Activated CD4-positive, alpha-beta memory T cell treated with anti-CD3 and anti-CD28 coated beads for 36 hours (primary cell): ENCODE measurements at regions not wholly inside any gene's neighbourhood (a gene's known extent, or its start where the extent isn't known, plus 50 kb on each side); places are given as distances from the start of the nearest gene placed in this dataset.

Experiments
- CTCF ChIA-PET: fragments of 350-600 bp; sonication (Branson Sonifier 250); formaldehyde crosslinking; loops from one replicate; lab custom pipeline; 2021; ENCODE audit warnings: antibody characterized with exemption, inconsistent platforms; lab: Charles Lee
- POLR2A ChIA-PET: fragments of 350-600 bp; sonication (Branson Sonifier 250); formaldehyde crosslinking; loops from one replicate; lab custom pipeline; 2021; ENCODE audit warnings: antibody characterized with exemption; lab: Charles Lee
- DNase-seq: peaks from one replicate; pipeline ENCODE4 v3.0.0-alpha.2; 2020
- H3K27ac Mint-ChIP-seq: one replicate; pipeline ENCODE4 v1.8.0; 2021; ENCODE audit warnings: mixed read lengths
- H3K27me3 Mint-ChIP-seq: one replicate; pipeline ENCODE4 v1.8.0; 2021; ENCODE audit warnings: mixed read lengths
- H3K36me3 Mint-ChIP-seq: one replicate; pipeline ENCODE4 v1.8.0; 2021; ENCODE audit warnings: mixed read lengths
- H3K4me1 Mint-ChIP-seq: one replicate; pipeline ENCODE4 v1.8.0; 2021; ENCODE audit warnings: low read depth, mixed read lengths
- H3K4me3 Mint-ChIP-seq: one replicate; pipeline ENCODE4 v1.8.0; 2021; ENCODE audit warnings: mild to moderate bottlenecking, mixed read lengths
- H3K9me3 Mint-ChIP-seq: one replicate; pipeline ENCODE4 v1.8.0; 2021; ENCODE audit warnings: mixed read lengths
- intact Hi-C: fragments of 100-400 bp; cut with micrococcal nuclease; formaldehyde crosslinking; loops from one replicate; pipeline ENCODE4 v1.15.1; 2023

DNA sequence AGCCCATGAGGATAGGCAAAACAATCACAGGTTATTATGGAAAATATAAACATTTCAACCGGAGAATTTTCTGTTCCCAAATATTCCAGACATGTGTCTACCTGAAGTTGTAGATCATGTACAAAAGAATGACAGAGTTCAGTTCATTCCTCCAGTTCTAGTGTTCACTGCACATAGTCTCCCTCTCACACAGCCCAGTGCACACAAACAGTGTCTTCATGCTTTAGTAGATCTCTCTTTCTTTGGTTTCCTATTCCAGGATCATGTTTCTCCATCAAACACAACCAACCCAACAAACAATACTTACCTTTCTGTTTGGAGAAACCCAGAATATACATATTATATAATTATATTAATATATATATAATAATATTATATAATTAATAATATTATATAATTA, 671.9 kb downstream of the TRIML1 start:
- DNase-seq = no peak
- POLR2A ChIA-PET = no interaction called here
- intact Hi-C loops = no loop called here
- H3K9me3 Mint-ChIP-seq = peaks cover 7% of the 10 kb centered on the region
- H3K36me3 Mint-ChIP-seq = no peaks in the 10 kb centered on the region
- H3K4me1 Mint-ChIP-seq = no peaks in the 10 kb centered on the region
- no peak overlapping the region for H3K4me3 Mint-ChIP-seq
- no peaks in the 10 kb centered on the region for H3K27me3 Mint-ChIP-seq
- H3K27ac Mint-ChIP-seq = no peak overlapping the region
- CTCF ChIA-PET = no interaction called here

DNA sequence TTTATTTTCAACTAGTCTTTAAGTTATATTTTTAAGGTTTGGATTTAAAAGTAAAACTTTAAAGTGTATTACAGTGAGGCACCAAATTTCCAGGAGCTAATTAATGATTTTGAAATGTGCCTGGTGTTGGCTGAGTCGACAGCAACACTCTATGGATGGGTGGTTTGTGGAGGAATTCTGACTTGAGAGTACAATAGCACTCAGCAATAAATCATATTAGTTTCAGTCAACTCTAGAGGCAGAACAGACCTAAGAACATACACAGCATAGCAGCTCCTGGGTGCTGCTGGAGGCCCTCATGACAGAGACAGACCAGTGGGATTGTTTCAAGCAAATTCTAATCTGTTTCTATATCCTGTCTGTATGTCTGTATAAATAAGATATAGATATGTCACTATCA, 673.4 kb downstream of the TRIML1 start:
- ChIA-PET POLR2A (no interaction called here), CTCF (no interaction called here)
- no peaks in the 10 kb centered on the region for H3K36me3 Mint-ChIP-seq
- intact Hi-C loops = no loop called here
- H3K4me3 Mint-ChIP-seq = no peak overlapping the region
- H3K27ac Mint-ChIP-seq = no peak overlapping the region
- DNase-seq = no peak
- H3K27me3 Mint-ChIP-seq = no peaks in the 10 kb centered on the region
- peaks cover 11% of the 10 kb centered on the region for H3K9me3 Mint-ChIP-seq
- no peaks in the 10 kb centered on the region for H3K4me1 Mint-ChIP-seq

DNA sequence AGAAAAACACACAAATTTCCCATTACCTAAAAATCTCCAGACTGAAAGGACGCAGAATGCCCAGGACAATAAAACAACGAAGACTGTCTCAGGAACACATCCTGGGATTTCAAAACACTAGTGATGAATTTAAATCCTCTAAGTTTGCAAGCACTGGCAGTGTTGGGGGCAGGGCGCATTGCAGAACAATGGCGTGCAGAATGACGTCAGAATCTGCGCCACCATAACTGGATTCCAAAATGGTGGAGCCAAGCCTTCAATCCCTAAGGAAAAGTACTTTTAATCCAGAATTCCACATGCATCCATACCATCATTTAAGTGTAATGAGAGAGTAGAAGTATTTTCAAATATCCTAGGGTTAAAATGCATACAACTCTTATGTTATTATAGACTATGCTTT, 679.1 kb downstream of the TRIML1 start:
- Mint-ChIP-seq H3K9me3 (peaks cover 19% of the 10 kb centered on the region), H3K27me3 (no peaks in the 10 kb centered on the region), H3K27ac (no peak overlapping the region), H3K4me3 (no peak overlapping the region), H3K4me1 (no peaks in the 10 kb centered on the region), H3K36me3 (no peaks in the 10 kb centered on the region)
- DNase-seq = no peak
- CTCF ChIA-PET = no interaction called here
- intact Hi-C loops = no loop called here
- POLR2A ChIA-PET = no interaction called here

DNA sequence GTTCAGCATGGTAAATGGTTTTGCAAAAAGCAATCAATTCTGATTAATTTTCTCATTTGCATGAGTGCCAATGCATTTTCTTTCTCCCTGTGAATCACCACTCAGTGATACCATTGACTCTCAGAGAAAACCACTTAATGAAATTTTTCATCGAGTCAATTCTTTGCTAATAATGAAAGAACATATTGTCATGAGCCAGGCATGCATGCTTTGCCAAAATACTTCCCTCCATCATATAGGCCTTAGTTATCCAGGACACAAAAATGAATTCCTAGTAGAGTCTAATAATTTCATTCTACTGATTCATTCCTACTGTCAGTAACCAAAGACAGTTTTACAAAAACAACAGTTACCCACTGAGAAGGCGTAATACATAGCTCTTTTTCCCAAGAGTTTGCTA, 680.0 kb downstream of the TRIML1 start:
- Mint-ChIP-seq H3K27me3 (no peaks in the 10 kb centered on the region), H3K36me3 (no peaks in the 10 kb centered on the region), H3K4me1 (no peaks in the 10 kb centered on the region), H3K4me3 (no peak overlapping the region), H3K9me3 (peaks cover 15% of the 10 kb centered on the region), H3K27ac (no peak overlapping the region)
- intact Hi-C loops = no loop called here
- CTCF ChIA-PET = no interaction called here
- no peak for DNase-seq
- POLR2A ChIA-PET = no interaction called here

DNA sequence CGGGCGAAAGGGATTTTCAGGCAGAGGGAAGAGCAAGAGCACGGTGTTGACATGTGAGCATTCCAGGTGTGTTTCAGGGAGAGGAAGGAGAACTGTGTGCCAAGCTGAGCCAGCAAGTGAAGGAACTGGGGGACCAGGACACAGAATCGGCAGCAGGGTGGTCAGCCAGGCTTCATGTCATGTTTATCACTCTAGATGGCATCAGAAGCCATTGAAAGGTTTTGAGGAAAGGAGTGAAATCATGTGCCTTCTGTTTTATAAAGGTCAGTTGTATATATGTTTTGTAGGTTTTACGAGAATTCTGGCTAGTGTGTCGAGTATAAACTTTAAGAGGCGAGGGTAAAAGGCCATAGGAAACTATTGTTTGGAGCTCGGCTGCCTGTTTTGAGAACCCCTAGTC, 682.3 kb downstream of the TRIML1 start:
- intact Hi-C loops = no loop called here
- H3K27me3 Mint-ChIP-seq = no peaks in the 10 kb centered on the region
- peaks cover 19% of the 10 kb centered on the region for H3K9me3 Mint-ChIP-seq
- ChIA-PET CTCF (no interaction called here), POLR2A (no interaction called here)
- H3K4me1 Mint-ChIP-seq = no peaks in the 10 kb centered on the region
- H3K4me3 Mint-ChIP-seq = no peak overlapping the region
- no peaks in the 10 kb centered on the region for H3K36me3 Mint-ChIP-seq
- DNase-seq = no peak
- H3K27ac Mint-ChIP-seq = no peak overlapping the region

DNA sequence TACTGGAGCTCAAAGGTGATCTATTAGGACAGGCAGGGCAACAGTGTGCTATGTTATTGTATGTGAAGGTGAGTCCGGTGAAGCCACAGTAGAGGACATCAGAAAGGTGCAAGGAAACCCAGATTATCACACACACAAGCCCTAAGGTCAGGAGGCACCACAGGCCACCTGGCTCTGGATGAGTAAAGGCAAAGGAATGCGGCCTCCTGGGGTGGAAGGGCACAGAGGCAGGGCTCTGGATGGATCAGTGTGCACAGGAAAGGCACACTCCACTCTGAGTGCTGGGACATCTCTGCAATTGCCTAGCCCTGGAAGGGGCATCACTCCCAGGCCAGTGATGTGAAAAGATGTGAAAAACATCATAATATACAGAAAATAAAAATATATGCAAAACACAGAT, 683.5 kb downstream of the TRIML1 start:
- no peak for DNase-seq
- CTCF ChIA-PET = no interaction called here
- H3K9me3 Mint-ChIP-seq = peaks cover 15% of the 10 kb centered on the region
- POLR2A ChIA-PET = no interaction called here
- intact Hi-C loops = no loop called here
- no peaks in the 10 kb centered on the region for H3K4me1 Mint-ChIP-seq
- H3K36me3 Mint-ChIP-seq = no peaks in the 10 kb centered on the region
- no peaks in the 10 kb centered on the region for H3K27me3 Mint-ChIP-seq
- H3K27ac Mint-ChIP-seq = no peak overlapping the region
- H3K4me3 Mint-ChIP-seq = no peak overlapping the region

DNA sequence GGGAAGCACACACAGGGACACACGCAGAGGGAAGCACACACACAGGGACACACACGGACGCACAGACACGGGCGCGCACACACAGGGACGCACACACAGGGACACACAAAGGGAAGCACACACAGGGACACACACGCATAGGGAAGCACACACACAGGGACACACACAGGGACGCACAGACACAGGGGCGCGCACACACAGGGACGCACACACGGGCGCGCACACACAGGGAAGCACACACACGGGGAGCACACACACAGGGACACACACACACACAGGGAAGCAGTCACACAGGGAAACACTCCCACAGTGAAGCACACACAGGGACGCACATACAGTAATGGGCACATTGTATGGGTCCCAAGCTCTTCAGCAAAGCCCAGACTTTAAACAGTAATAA, 685.3 kb downstream of the TRIML1 start:
- POLR2A ChIA-PET = no interaction called here
- Mint-ChIP-seq H3K36me3 (no peaks in the 10 kb centered on the region), H3K27me3 (no peaks in the 10 kb centered on the region), H3K4me1 (no peaks in the 10 kb centered on the region), H3K9me3 (peaks cover 14% of the 10 kb centered on the region), H3K4me3 (no peak overlapping the region), H3K27ac (no peak overlapping the region)
- intact Hi-C loops = no loop called here
- CTCF ChIA-PET = no interaction called here
- no peak for DNase-seq

DNA sequence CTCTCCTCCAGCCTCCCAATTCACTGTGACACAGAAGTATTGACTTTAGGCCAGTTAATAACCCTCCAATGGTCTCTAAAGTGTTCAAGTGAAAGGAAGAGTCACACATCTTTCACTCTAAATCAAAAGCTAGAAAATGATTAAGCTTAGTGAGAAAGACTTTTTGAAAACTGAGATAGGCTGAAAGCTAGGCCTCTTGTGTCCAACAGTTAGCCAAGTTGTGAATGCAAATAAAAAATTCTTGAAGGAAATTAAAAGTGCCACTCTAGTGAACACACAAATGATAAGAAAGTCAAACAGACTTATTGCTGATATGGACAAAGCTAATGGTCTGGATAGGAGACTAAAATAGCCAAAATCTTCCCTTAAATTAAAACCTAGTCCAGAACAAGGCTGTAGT, 687.2 kb downstream of the TRIML1 start:
- Mint-ChIP-seq H3K27ac (no peak overlapping the region), H3K4me3 (no peak overlapping the region), H3K27me3 (no peaks in the 10 kb centered on the region), H3K36me3 (no peaks in the 10 kb centered on the region), H3K4me1 (no peaks in the 10 kb centered on the region), H3K9me3 (peaks cover 14% of the 10 kb centered on the region)
- ChIA-PET POLR2A (no interaction called here), CTCF (no interaction called here)
- intact Hi-C loops = no loop called here
- no peak for DNase-seq

DNA sequence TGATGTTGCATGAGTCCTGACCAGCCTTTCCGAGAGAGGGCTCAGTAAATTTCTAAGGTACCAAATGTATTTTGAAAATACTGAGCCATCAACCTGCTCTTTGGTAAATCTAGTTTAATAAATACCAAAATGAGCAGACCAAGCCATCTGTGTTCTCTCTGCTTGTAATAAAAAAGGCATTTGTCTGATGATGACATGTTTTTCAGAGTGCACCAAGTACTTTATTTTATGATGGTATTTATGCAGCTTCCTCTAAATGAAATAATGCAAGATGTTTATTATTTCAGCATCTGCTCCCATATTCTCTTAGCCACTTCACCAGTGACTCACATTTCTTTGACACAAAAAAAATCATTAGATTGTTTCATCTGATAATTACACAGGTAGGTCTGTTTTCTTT, 700.5 kb downstream of the TRIML1 start:
- Mint-ChIP-seq H3K9me3 (peaks cover 3% of the 10 kb centered on the region), H3K27me3 (no peaks in the 10 kb centered on the region), H3K4me3 (no peak overlapping the region), H3K4me1 (no peaks in the 10 kb centered on the region), H3K27ac (no peak overlapping the region), H3K36me3 (no peaks in the 10 kb centered on the region)
- ChIA-PET CTCF (no interaction called here), POLR2A (no interaction called here)
- intact Hi-C loops = no loop called here
- DNase-seq = no peak

DNA sequence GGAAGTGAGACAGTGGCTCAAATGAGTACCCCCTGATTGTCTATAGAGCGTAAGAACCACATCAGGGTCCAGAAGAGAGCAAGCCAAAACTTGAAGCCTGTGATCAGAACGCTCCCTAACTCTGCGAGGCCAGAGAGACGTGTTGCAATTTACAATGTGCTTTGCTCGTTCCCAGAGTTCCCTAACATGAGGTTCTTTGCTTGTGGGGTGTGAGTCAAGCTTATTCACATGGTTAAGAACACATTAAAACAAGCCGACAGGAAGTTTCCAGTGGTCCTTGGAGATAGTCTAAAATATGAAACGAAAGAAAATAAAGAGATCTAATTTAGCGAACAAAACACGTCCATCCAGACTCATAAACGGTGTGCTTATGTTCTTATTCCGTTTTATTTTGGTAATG, 702.3 kb downstream of the TRIML1 start:
- Mint-ChIP-seq H3K9me3 (peaks cover 2% of the 10 kb centered on the region), H3K4me1 (no peaks in the 10 kb centered on the region), H3K36me3 (no peaks in the 10 kb centered on the region), H3K27ac (no peak overlapping the region), H3K4me3 (no peak overlapping the region), H3K27me3 (no peaks in the 10 kb centered on the region)
- ChIA-PET CTCF (no interaction called here), POLR2A (no interaction called here)
- intact Hi-C loops = no loop called here
- no peak for DNase-seq

DNA sequence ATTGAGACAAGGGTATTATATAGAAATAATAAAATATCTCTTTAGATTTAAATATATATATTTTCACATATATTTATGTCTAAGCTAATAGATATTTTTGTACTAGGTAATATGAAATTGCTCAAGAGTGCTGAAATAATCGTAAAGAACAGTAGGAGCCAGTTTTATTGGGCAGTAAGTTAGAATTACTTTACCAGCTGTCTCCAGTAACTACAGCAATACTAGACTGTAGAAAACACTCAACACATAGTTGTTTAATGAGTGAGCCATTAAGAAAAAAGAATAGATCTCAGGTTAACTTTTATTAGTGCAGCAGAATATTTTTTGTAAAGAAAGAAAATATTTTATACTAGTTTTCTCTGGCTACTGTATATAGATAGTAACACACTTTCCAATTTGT, 715.2 kb downstream of the TRIML1 start:
- intact Hi-C loops = no loop called here
- no peak overlapping the region for H3K27ac Mint-ChIP-seq
- H3K4me3 Mint-ChIP-seq = no peak overlapping the region
- no peak for DNase-seq
- CTCF ChIA-PET = no interaction called here
- POLR2A ChIA-PET = interaction anchor here (0.6 kb wide), 1 partner anchor 611 kb away, joined by 5 read pairs; no protein-coding TSS in a partner anchor
- H3K36me3 Mint-ChIP-seq = no peaks in the 10 kb centered on the region
- H3K9me3 Mint-ChIP-seq = peaks cover 38% of the 10 kb centered on the region
- H3K4me1 Mint-ChIP-seq = no peaks in the 10 kb centered on the region
- H3K27me3 Mint-ChIP-seq = no peaks in the 10 kb centered on the region

DNA sequence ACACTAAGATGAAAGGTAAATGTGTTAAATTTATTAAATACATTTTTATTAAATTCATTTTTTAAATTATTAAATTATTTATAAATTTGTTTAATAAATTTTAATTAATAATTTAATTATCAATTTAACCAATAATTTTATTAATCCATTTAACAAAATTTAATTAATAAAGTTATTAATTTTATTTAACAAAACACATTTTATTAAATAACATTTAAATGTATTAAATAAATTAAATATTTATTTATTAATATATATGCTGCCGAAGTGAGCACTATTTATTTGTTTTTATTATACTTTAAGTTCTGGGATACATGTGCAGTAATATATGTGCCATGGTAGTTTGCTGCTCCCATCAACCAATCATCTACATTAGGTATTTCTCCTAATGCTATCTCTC, 719.5 kb downstream of the TRIML1 start:
- intact Hi-C loops = no loop called here
- Mint-ChIP-seq H3K4me3 (no peak overlapping the region), H3K9me3 (peaks cover 36% of the 10 kb centered on the region), H3K36me3 (no peaks in the 10 kb centered on the region), H3K27ac (no peak overlapping the region), H3K4me1 (no peaks in the 10 kb centered on the region), H3K27me3 (no peaks in the 10 kb centered on the region)
- CTCF ChIA-PET = no interaction called here
- no peak for DNase-seq
- POLR2A ChIA-PET = no interaction called here

DNA sequence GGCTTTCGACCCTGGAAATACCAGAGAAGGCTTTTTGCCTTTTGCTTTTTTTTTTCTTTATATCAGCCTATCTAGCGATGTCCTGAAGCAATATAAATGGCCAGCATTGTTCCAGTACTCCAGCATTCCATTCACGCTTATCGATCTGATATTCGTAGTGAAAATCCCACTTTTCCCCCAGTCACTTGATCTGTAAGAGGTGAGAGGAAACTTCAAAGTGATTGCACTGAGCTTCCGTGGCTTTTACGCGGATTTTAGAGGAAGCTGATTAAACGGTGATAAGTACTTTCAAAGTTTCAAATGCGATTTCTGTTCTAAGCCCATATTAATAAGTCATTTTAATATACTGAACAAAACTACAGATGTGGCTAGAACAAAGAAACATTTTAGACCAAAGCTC, 725.5 kb downstream of the TRIML1 start:
- no peak for DNase-seq
- POLR2A ChIA-PET = no interaction called here
- Mint-ChIP-seq H3K27me3 (no peaks in the 10 kb centered on the region), H3K36me3 (no peaks in the 10 kb centered on the region), H3K4me1 (no peaks in the 10 kb centered on the region), H3K27ac (no peak overlapping the region), H3K9me3 (peaks cover 25% of the 10 kb centered on the region), H3K4me3 (no peak overlapping the region)
- CTCF ChIA-PET = no interaction called here
- intact Hi-C loops = no loop called here

DNA sequence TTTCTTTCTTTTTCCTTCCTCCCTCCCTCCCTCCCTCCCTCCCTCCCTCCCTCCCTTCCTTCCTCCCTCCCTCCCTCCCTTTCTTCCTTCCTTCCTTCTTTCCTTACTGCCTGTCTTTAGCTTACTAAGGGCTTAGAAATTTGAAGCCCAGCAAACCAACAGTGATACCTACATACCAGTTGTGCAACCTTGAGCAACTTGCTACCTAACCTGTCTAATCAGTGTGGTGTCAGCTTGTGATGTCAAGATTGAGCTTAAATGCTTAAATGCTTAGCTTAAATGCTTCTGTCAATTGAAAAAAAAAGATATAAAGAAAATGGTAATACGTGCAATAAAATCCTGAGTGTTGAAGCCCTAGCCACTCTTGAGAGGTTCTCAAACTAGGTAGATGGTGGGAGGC, 728.6 kb downstream of the TRIML1 start:
- ChIA-PET POLR2A (no interaction called here), CTCF (no interaction called here)
- no peak overlapping the region for H3K4me3 Mint-ChIP-seq
- no peak for DNase-seq
- H3K36me3 Mint-ChIP-seq = no peaks in the 10 kb centered on the region
- no peak overlapping the region for H3K27ac Mint-ChIP-seq
- no peaks in the 10 kb centered on the region for H3K4me1 Mint-ChIP-seq
- peaks cover 21% of the 10 kb centered on the region for H3K9me3 Mint-ChIP-seq
- intact Hi-C loops = no loop called here
- no peaks in the 10 kb centered on the region for H3K27me3 Mint-ChIP-seq
